Erythroblast (primary cell): ENCODE measurements at regions not wholly inside any gene's neighbourhood (a gene's known extent, or its start where the extent isn't known, plus 50 kb on each side); places are given as distances from the start of the nearest gene placed in this dataset.
"Not testable (repeated sequence)": the region's sequence is repeated elsewhere in the genome, so short reads cannot be mapped to it uniquely, and the experiment has no call there.

ENCODE experiments used
- DNase-seq, 2 experiments: peaks; one replicate each; lab custom pipeline; 2025; lab: John Stamatoyannopoulos, UW
- GATA1 ChIP-seq: IDR thresholded peaks from 2 replicates; pipeline ENCODE4 v1.6.1; 2011; ENCODE audit warnings: low read depth, mild to moderate bottlenecking, control low read depth, low read length, moderate library complexity
- POLR2A ChIP-seq: IDR thresholded peaks from 2 replicates; pipeline ENCODE4 v1.6.1; 2011; ENCODE audit warnings: mild to moderate bottlenecking, low read length

- TF ChIP-seq POLR2A (no peak), GATA1 (no peak)
- no peak for DNase-seq
Measured at GRCh38 chrX:82765811-82766210, 742.3 kb upstream of the POU3F4 start.

- no peak for TF ChIP-seq GATA1
- TF ChIP-seq POLR2A = no peak
- DNase-seq = no peak
Measured at GRCh38 chrX:82775426-82775825, 732.7 kb upstream of the POU3F4 start.

GRCh38 chrX:82782014-82782413 lies 726.1 kb upstream of the POU3F4 start:
- TF ChIP-seq GATA1 (no peak), POLR2A (no peak)
- DNase-seq = no peak

GRCh38 chrX:82812902-82813301 lies 695.2 kb upstream of the POU3F4 start:
- DNase-seq = not testable (repeated sequence)

GRCh38 chrX:82813671-82814078 lies 694.4 kb upstream of the POU3F4 start:
- no peak for DNase-seq
- TF ChIP-seq POLR2A (no peak), GATA1 (no peak)

GRCh38 chrX:82816001-82816400 lies 692.1 kb upstream of the POU3F4 start:
- DNase-seq = no peak
- TF ChIP-seq GATA1 = no peak
- TF ChIP-seq POLR2A = no peak

GRCh38 chrX:82816562-82816961 lies 691.5 kb upstream of the POU3F4 start:
- DNase-seq = no peak
- TF ChIP-seq POLR2A = no peak
- no peak for TF ChIP-seq GATA1

- no peak for TF ChIP-seq POLR2A
- no peak for TF ChIP-seq GATA1
- no peak for DNase-seq
Measured at GRCh38 chrX:82842286-82842685, 665.8 kb upstream of the POU3F4 start.

GRCh38 chrX:82848111-82848510 lies 660.0 kb upstream of the POU3F4 start:
- no peak for TF ChIP-seq POLR2A
- TF ChIP-seq GATA1 = no peak
- no peak for DNase-seq
